ENCODE measurements at regions not wholly inside any gene's neighbourhood (a gene's known extent, or its start where the extent isn't known, plus 50 kb on each side); places are given as distances from the start of the nearest gene placed in this dataset.
A peak's percentile ranks its signal among the peaks of the same experiment; 100 is the strongest.

DNA sequence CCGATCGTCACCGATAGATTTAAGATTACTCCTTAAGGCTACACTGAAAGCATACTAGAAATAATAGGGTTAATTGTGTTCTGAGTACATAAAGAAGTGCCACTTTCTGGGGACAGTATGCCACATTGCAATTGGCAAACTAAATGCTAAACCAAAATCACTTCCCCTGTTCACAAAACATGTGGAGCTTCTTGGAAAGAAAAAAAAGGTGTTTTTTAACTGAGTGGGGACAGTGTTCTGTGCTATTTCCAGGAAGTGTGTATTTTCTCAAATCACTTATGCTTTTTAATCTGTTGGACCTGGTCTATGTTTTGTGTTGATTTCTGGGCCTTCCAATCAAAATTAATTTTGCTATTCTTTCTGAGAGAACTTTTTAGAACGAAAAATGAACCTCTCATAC is 149.3 kb upstream of the MPDZ start:
- Histone ChIP-seq H4K20me1 (ENCODE audit: control insufficient read depth, extremely low read depth, insufficient read depth, low read length) (no peaks in the 10 kb centered on the region), H3K27ac (ENCODE audit: control insufficient read depth, insufficient read depth, low read length) (no peak overlapping the region), H3K4me2 (ENCODE audit: control insufficient read depth, extremely low read depth, insufficient read depth, low read depth, low read length) (peak overlapping the region; percentile 51), H3K27me3 (ENCODE audit: control insufficient read depth, extremely low read depth, insufficient read depth, low read length) (no peaks in the 10 kb centered on the region), H3K9me3 (ENCODE audit: control insufficient read depth, low read depth, low read length) (no peaks in the 10 kb centered on the region), H3K4me1 (ENCODE audit: control insufficient read depth, extremely low read depth, insufficient read depth, low read length) (peaks cover 7% of the 10 kb centered on the region), H3K9ac (ENCODE audit: control insufficient read depth, extremely low read depth, insufficient read depth, low read length) (no peak overlapping the region), H3K36me3 (ENCODE audit: control insufficient read depth in 2 of 2, extremely low read depth in 1 of 2, insufficient read depth in 2 of 2, low read length in 2 of 2) (no peaks in the 10 kb centered on the region), H2AFZ (ENCODE audit: control insufficient read depth, low read length) (peak overlapping the region; percentile 73), H3K4me3 (ENCODE audit: control insufficient read depth in 2 of 3, extremely low read depth in 1 of 3, insufficient read depth in 2 of 3, low read depth in 1 of 3, low read length in 3 of 3) (peak overlapping the region in 1 of 3 experiments; percentile 38), H3K79me2 (ENCODE audit: control insufficient read depth, insufficient read depth, low read length) (no peaks in the 10 kb centered on the region), H3K9me1 (ENCODE audit: control insufficient read depth, extremely low read depth, insufficient read depth, low read length) (no peaks in the 10 kb centered on the region)
- dilution Hi-C loops (cut with MboI; ENCODE audit: extremely low pct_ligation_motif_present, low sequenced_read_pairs): no loop called here
- DNase-seq (ENCODE audit: low read depth, low spot score): no peak
- FAIRE-seq: no peak
- TF ChIP-seq EZH2 (IDR thresholded peaks at IDR 0.05; ENCODE audit: low read length): no peak
- TF ChIP-seq, protein P1, sequence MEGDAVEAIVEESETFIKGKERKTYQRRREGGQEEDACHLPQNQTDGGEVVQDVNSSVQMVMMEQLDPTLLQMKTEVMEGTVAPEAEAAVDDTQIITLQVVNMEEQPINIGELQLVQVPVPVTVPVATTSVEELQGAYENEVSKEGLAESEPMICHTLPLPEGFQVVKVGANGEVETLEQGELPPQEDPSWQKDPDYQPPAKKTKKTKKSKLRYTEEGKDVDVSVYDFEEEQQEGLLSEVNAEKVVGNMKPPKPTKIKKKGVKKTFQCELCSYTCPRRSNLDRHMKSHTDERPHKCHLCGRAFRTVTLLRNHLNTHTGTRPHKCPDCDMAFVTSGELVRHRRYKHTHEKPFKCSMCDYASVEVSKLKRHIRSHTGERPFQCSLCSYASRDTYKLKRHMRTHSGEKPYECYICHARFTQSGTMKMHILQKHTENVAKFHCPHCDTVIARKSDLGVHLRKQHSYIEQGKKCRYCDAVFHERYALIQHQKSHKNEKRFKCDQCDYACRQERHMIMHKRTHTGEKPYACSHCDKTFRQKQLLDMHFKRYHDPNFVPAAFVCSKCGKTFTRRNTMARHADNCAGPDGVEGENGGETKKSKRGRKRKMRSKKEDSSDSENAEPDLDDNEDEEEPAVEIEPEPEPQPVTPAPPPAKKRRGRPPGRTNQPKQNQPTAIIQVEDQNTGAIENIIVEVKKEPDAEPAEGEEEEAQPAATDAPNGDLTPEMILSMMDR (optimal IDR thresholded peaks at IDR 0.05 in 1 of 3, IDR thresholded peaks at IDR 0.05 in 1 of 3, conservative IDR thresholded peaks at IDR 0.05 in 1 of 3; ENCODE audit: extremely low read depth in 1 of 3, insufficient read depth in 2 of 3, low read length in 3 of 3): no peak

GRCh38 chr9:13427587-13427986 is 148.1 kb upstream of the MPDZ start:
- Histone ChIP-seq H3K27me3 (ENCODE audit: control insufficient read depth, extremely low read depth, insufficient read depth, low read length) (no peaks in the 10 kb centered on the region), H3K4me1 (ENCODE audit: control insufficient read depth, extremely low read depth, insufficient read depth, low read length) (peaks cover 7% of the 10 kb centered on the region), H3K9ac (ENCODE audit: control insufficient read depth, extremely low read depth, insufficient read depth, low read length) (no peak overlapping the region), H3K9me3 (ENCODE audit: control insufficient read depth, low read depth, low read length) (no peaks in the 10 kb centered on the region), H3K27ac (ENCODE audit: control insufficient read depth, insufficient read depth, low read length) (no peak overlapping the region), H2AFZ (ENCODE audit: control insufficient read depth, low read length) (peak overlapping the region; percentile 47), H3K36me3 (ENCODE audit: control insufficient read depth in 2 of 2, extremely low read depth in 1 of 2, insufficient read depth in 2 of 2, low read length in 2 of 2) (no peaks in the 10 kb centered on the region), H3K79me2 (ENCODE audit: control insufficient read depth, insufficient read depth, low read length) (no peaks in the 10 kb centered on the region), H3K9me1 (ENCODE audit: control insufficient read depth, extremely low read depth, insufficient read depth, low read length) (no peaks in the 10 kb centered on the region), H4K20me1 (ENCODE audit: control insufficient read depth, extremely low read depth, insufficient read depth, low read length) (no peaks in the 10 kb centered on the region), H3K4me3 (ENCODE audit: control insufficient read depth in 2 of 3, extremely low read depth in 1 of 3, insufficient read depth in 2 of 3, low read depth in 1 of 3, low read length in 3 of 3) (peak overlapping the region in 1 of 3 experiments; percentile 44), H3K4me2 (ENCODE audit: control insufficient read depth, extremely low read depth, insufficient read depth, low read depth, low read length) (peak overlapping the region; percentile 58)
- no peak for TF ChIP-seq EZH2 (IDR thresholded peaks at IDR 0.05; ENCODE audit: low read length)
- TF ChIP-seq, protein P1 (optimal IDR thresholded peaks at IDR 0.05 in 1 of 3, IDR thresholded peaks at IDR 0.05 in 1 of 3, conservative IDR thresholded peaks at IDR 0.05 in 1 of 3; ENCODE audit: extremely low read depth in 1 of 3, insufficient read depth in 2 of 3, low read length in 3 of 3): peak in 2 of 3 experiments; percentile 40 to 49
- dilution Hi-C loops (cut with MboI; ENCODE audit: extremely low pct_ligation_motif_present, low sequenced_read_pairs): no loop called here
- DNase-seq (ENCODE audit: low read depth, low spot score) (no peak), FAIRE-seq (peak; percentile 48)

Measured in keratinocyte (primary cell).